Cardiac septum (tissue), 1 donor: ENCODE measurements at regions not wholly inside any gene's neighbourhood (a gene's known extent, or its start where the extent isn't known, plus 50 kb on each side); places are given as distances from the start of the nearest gene placed in this dataset. TPM values are rescaled to one million over a fixed set of nuclear protein-coding genes. Genes with fewer than 3 reads are reported as not detected.

Experiments
- microRNA-seq: library from miRNA; unstranded; fragments of <30 nt; microRNA quantifications from one replicate; pipeline ENCODE4 v1.2.0, GENCODE V29; 2020
- donor health status: DM: no; HTN: no; CAD: no.

Small RNA genes lying in the stretch of these regions (microRNA-seq; reads per million reads assigned to microRNA genes)
- not detected for gene MIR1302-4
